Panc1 (cell line): ENCODE measurements at regions not wholly inside any gene's neighbourhood (a gene's known extent, or its start where the extent isn't known, plus 50 kb on each side); places are given as distances from the start of the nearest gene placed in this dataset.

Source experiments
- ATAC-seq: fragments of 200-7000 bp; cut with Tn5 transposase; 2 replicates; pipeline ENCODE4 v1.9.1; 2020; ENCODE audit warnings: mild to moderate bottlenecking, moderate library complexity
- BruUV-seq: library from RNA; stranded (reverse); fragments of 400-500 nt; replicated peaks from 2 replicates; lab custom pipeline; 2021; lab: Mats Ljungman, UMichigan
- CTCF ChIA-PET: fragments of 300-600 bp; sonication (Branson Sonifier 250); formaldehyde crosslinking; loops from one replicate; lab custom pipeline; 2022; ENCODE audit warnings: antibody characterized with exemption; lab: Charles Lee
- POLR2A ChIA-PET: fragments of 300-600 bp; sonication (Branson Sonifier 250); formaldehyde crosslinking; loops from one replicate; lab custom pipeline; 2022; ENCODE audit warnings: antibody characterized with exemption; lab: Charles Lee
- DNase-seq: peaks from one replicate; pipeline ENCODE4 v3.0.0-alpha.2; 2010; ENCODE audit warnings: low read depth, low spot score
- H3K27ac ChIP-seq: 2 replicates; pipeline ENCODE4 v1.5.1; 2011; ENCODE audit warnings: mild to moderate bottlenecking, low read length, inconsistent platforms
- H3K27me3 ChIP-seq: fragments of 200-500 bp; sonication (Bioruptor generic); 2 replicates; pipeline ENCODE4 v1.6.0; 2014; ENCODE audit warnings: low read length, inconsistent platforms; ENCODE audit not compliant: control insufficient read depth, insufficient read depth
- H3K36me3 ChIP-seq: fragments of 200-500 bp; sonication (Bioruptor generic); 2 replicates; pipeline ENCODE4 v1.5.1; 2014; ENCODE audit warnings: inconsistent platforms, mild to moderate bottlenecking, low read length, moderate library complexity; ENCODE audit not compliant: control insufficient read depth, insufficient read depth
- H3K4me1 ChIP-seq: 2 replicates; pipeline ENCODE4 v1.5.1; 2011; ENCODE audit warnings: inconsistent platforms, mild to moderate bottlenecking, low read length, moderate library complexity; ENCODE audit not compliant: control insufficient read depth, insufficient read depth
- H3K4me3 ChIP-seq, 2 experiments: 2 replicates each; pipeline ENCODE4 v1.5.1; 2011 to 2012; ENCODE audit warnings: low read depth in 2 of 2, low read length in 2 of 2, mild to moderate bottlenecking in 2 of 2, inconsistent platforms in 1 of 2, moderate library complexity in 1 of 2
- H3K9me3 ChIP-seq: fragments of 200-500 bp; sonication (Bioruptor generic); 2 replicates; pipeline ENCODE4 v1.5.1; 2014; ENCODE audit warnings: low read depth, mild to moderate bottlenecking, inconsistent platforms, low read length, moderate library complexity; ENCODE audit not compliant: control insufficient read depth, insufficient read depth
- POLR2AphosphoS5 ChIP-seq: IDR thresholded peaks from 2 replicates; pipeline ENCODE4 v1.6.1; 2012; ENCODE audit warnings: mild to moderate bottlenecking, low read depth, low read length, moderate library complexity
- SIN3A ChIP-seq: IDR thresholded peaks from 2 replicates; pipeline ENCODE4 v1.6.1; 2012; ENCODE audit warnings: low read depth, mild to moderate bottlenecking, low read length, moderate library complexity, borderline replicate concordance; ENCODE audit not compliant: insufficient read depth
- TCF7L2 ChIP-seq: IDR thresholded peaks from 2 replicates; pipeline ENCODE4 v1.6.1; 2011; ENCODE audit warnings: mild to moderate bottlenecking, low read depth, low read length, inconsistent platforms
- in situ Hi-C: cut with HindIII; loops from 2 replicates; pipeline ENCODE4 v1.10.0; 2016; ENCODE audit warnings: low sequenced_read_pairs, low pct_unique_long_range_greater_than_20kb
- intact Hi-C: fragments of 100-400 bp; cut with micrococcal nuclease; formaldehyde crosslinking; loops from one replicate; pipeline ENCODE4 v1.10.0; 2022; ENCODE audit not compliant: unreplicated experiment
- TF ChIP-seq, protein P1 (sequence below): fragments of 450-650 bp; IDR thresholded peaks from 2 replicates; pipeline ENCODE4 v1.5.1; 2017; ENCODE audit warnings: mild to moderate bottlenecking
- TF ChIP-seq, protein P2 (sequence below), 2 experiments: IDR thresholded peaks; 2 replicates each; pipeline ENCODE4 v1.6.1; 2011 to 2012; ENCODE audit warnings: low read depth in 2 of 2, control low read depth in 1 of 2, low read length in 1 of 2, mild to moderate bottlenecking in 1 of 2, moderate library complexity in 1 of 2; ENCODE audit not compliant: insufficient read depth in 1 of 2

DNA sequence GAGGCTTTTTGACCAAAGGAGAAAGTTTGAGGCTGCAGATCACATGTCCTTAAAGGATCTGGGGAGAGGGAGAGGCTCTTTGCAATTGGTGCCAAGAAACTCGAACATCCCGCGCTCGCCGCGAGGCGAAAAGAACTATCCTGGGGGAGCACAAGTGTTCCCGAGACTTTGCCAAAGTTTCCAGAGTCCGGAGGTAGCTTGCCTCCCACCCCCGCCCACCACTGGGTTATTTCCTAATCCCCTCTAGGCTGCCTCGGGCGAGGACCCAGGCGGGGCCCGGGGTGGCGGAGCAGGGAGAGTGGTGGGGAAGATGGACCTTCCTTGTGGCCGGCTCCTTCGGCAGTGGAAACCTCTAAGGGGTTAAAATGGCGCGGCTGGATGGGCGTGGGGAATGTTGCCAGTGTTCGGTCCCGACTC, 114.5 kb downstream of the KCNRG start:
- POLR2A ChIA-PET: interaction anchor here (0.7 kb wide), 1 partner anchor 229 kb away, joined by 4 read pairs; no protein-coding TSS in a partner anchor
- peaks cover 4% of the 10 kb centered on the region for H3K4me1 ChIP-seq
- intact Hi-C loops (no loop called here), in situ Hi-C loops (no loop called here)
- peak overlapping the region; percentile 85 for H3K27ac ChIP-seq
- H3K9me3 ChIP-seq: no peaks in the 10 kb centered on the region
- ATAC-seq: no peak
- no peaks in the 10 kb centered on the region for H3K27me3 ChIP-seq
- BruUV-seq: no TSS peak
- peak overlapping the region; percentile 38 to 67 for H3K4me3 ChIP-seq
- TF ChIP-seq, protein P1, sequence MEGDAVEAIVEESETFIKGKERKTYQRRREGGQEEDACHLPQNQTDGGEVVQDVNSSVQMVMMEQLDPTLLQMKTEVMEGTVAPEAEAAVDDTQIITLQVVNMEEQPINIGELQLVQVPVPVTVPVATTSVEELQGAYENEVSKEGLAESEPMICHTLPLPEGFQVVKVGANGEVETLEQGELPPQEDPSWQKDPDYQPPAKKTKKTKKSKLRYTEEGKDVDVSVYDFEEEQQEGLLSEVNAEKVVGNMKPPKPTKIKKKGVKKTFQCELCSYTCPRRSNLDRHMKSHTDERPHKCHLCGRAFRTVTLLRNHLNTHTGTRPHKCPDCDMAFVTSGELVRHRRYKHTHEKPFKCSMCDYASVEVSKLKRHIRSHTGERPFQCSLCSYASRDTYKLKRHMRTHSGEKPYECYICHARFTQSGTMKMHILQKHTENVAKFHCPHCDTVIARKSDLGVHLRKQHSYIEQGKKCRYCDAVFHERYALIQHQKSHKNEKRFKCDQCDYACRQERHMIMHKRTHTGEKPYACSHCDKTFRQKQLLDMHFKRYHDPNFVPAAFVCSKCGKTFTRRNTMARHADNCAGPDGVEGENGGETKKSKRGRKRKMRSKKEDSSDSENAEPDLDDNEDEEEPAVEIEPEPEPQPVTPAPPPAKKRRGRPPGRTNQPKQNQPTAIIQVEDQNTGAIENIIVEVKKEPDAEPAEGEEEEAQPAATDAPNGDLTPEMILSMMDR: no peak
- no peak for TF ChIP-seq TCF7L2
- no peak for TF ChIP-seq SIN3A
- no peak for TF ChIP-seq POLR2AphosphoS5
- TF ChIP-seq, protein P2, sequence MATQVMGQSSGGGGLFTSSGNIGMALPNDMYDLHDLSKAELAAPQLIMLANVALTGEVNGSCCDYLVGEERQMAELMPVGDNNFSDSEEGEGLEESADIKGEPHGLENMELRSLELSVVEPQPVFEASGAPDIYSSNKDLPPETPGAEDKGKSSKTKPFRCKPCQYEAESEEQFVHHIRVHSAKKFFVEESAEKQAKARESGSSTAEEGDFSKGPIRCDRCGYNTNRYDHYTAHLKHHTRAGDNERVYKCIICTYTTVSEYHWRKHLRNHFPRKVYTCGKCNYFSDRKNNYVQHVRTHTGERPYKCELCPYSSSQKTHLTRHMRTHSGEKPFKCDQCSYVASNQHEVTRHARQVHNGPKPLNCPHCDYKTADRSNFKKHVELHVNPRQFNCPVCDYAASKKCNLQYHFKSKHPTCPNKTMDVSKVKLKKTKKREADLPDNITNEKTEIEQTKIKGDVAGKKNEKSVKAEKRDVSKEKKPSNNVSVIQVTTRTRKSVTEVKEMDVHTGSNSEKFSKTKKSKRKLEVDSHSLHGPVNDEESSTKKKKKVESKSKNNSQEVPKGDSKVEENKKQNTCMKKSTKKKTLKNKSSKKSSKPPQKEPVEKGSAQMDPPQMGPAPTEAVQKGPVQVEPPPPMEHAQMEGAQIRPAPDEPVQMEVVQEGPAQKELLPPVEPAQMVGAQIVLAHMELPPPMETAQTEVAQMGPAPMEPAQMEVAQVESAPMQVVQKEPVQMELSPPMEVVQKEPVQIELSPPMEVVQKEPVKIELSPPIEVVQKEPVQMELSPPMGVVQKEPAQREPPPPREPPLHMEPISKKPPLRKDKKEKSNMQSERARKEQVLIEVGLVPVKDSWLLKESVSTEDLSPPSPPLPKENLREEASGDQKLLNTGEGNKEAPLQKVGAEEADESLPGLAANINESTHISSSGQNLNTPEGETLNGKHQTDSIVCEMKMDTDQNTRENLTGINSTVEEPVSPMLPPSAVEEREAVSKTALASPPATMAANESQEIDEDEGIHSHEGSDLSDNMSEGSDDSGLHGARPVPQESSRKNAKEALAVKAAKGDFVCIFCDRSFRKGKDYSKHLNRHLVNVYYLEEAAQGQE (IDR thresholded peaks at IDR 0.05; ENCODE audit: insufficient read depth in 1 of 2, low read depth in 2 of 2, low read length in 1 of 2): no peak
- no peak for DNase-seq
- CTCF ChIA-PET: interaction anchor here (0.7 kb wide), 1 partner anchor 152 kb away, joined by 4 read pairs; no protein-coding TSS in a partner anchor
- no peaks in the 10 kb centered on the region; the same call in 1 of the 2 replicates for H3K36me3 ChIP-seq

DNA sequence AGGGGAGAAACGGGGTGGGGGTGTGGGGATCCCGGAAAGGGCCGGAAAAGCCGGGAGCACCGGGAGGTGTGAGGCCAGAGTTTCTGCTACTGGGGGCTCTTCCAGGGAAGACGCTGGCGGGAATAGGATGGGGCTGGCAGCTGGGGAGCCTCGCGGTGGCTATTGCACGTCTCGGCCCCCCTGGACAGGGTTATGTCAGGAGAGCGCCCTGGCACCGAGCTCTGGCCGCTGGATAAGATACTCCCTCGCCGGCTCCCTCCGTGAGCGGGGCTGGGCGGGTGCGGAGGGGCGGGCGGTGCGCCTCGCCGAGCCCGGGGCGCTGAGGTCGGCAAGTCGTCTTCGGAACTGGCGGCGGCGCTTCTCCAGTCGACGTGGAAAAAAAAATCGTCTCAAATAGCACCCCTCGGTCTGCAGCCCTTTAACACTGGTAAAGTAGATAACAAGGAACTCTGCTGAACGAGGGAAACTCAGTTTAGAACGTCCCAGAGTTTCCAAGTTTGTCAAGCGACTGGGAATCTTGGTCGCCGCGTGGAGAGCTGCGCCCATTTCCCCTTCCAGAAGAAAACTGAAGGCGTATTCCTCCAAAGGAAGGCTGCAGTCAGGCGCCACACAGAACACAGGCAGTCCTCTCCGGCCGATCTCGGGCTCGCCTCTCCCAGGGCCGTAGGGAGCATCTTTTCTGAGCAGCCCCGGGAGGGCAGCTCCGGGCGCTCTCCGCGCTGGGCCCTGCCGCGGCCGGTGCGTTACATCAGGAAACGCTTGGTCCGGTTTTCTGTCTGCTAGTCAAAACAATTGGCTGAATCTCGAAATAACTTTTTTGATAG, 115.1 kb downstream of the KCNRG start:
- Histone ChIP-seq H3K36me3 (no peaks in the 10 kb centered on the region), H3K27ac (peak overlapping the region; percentile 85), H3K4me3 (peak overlapping the region; percentile 38 to 67), H3K27me3 (no peaks in the 10 kb centered on the region), H3K4me1 (peaks cover 4% of the 10 kb centered on the region), H3K9me3 (no peaks in the 10 kb centered on the region)
- peak; percentile 65 for ATAC-seq
- intact Hi-C loops (no loop called here), in situ Hi-C loops (no loop called here)
- ChIA-PET CTCF (no interaction called here), POLR2A (interaction anchor here (0.7 kb wide), 1 partner anchor 228 kb away, joined by 4 read pairs; no protein-coding TSS in a partner anchor)
- TF ChIP-seq, protein P1: no peak
- TF ChIP-seq, protein P2 (IDR thresholded peaks at IDR 0.05; ENCODE audit: insufficient read depth in 1 of 2, low read depth in 2 of 2, low read length in 1 of 2): no peak
- TF ChIP-seq TCF7L2 (no peak), POLR2AphosphoS5 (no peak)
- no peak for DNase-seq
- no TSS peak for BruUV-seq
